ENCODE measurements at regions not wholly inside any gene's neighbourhood (a gene's known extent, or its start where the extent isn't known, plus 50 kb on each side); places are given as distances from the start of the nearest gene placed in this dataset.

GRCh38 chr14:98240376-98240775 lies 1031.6 kb downstream of the BCL11B start:
- no TSS peak for BruUV-seq (replicated peaks)
- no peak overlapping the region for H4K8ac ChIP-seq (ENCODE audit: low read depth in 2 of 2, low read length in 2 of 2)
- in situ Hi-C loops (cut with MboI; ENCODE audit: low sequenced_read_pairs) = no loop called here
- H2AK5ac ChIP-seq (ENCODE audit: low read depth, low read length) = no peak overlapping the region
- no peak overlapping the region for H3K56ac ChIP-seq (ENCODE audit: extremely low read depth, insufficient read depth, low read length)
- H3K9me1 ChIP-seq (ENCODE audit: insufficient read depth, low read length) = no peaks in the 10 kb centered on the region
- intact Hi-C loops (cut with micrococcal nuclease) = no loop called here
- H3K27me3 ChIP-seq (ENCODE audit: control insufficient read depth, insufficient read depth, low read length) = no peaks in the 10 kb centered on the region
- H3K36me3 ChIP-seq (ENCODE audit: control insufficient read depth, insufficient read depth, low read length) = no peaks in the 10 kb centered on the region
- H3K9me3 ChIP-seq (ENCODE audit: control insufficient read depth, insufficient read depth, low read length) = peaks cover 29% of the 10 kb centered on the region
- H2AK9ac ChIP-seq (replicated peaks; ENCODE audit: low read depth, low read length, poor library complexity) = no peak overlapping the region
- no peak overlapping the region for H3K23ac ChIP-seq (ENCODE audit: low read depth, low read length)
- H3K4me1 ChIP-seq (ENCODE audit: control insufficient read depth, insufficient read depth, low read length) = no peaks in the 10 kb centered on the region
- CTCF ChIA-PET = no interaction called here
- H2BK120ac ChIP-seq (ENCODE audit: low read depth, low read length) = no peak overlapping the region
- H3K27ac ChIP-seq (ENCODE audit: insufficient read depth, low read length) = no peak overlapping the region
- no peak overlapping the region for H4K91ac ChIP-seq (ENCODE audit: insufficient read depth, low read depth, low read length)
- TF ChIP-seq CHD1 (IDR thresholded peaks at IDR 0.05; ENCODE audit: low read depth, low read length) = no peak
- no peak for TF ChIP-seq MAFK (IDR thresholded peaks at IDR 0.05; ENCODE audit: low read depth, low read length)
- TF ChIP-seq RFX5 (IDR thresholded peaks at IDR 0.05; ENCODE audit: low read depth, low read length) = no peak
- no peak for TF ChIP-seq CEBPB (IDR thresholded peaks at IDR 0.05; ENCODE audit: low read depth, low read length)
- TF ChIP-seq MAZ (IDR thresholded peaks at IDR 0.05; ENCODE audit: borderline replicate concordance, low read depth, low read length) = no peak
- no peak for TF ChIP-seq MXI1 (IDR thresholded peaks at IDR 0.05; ENCODE audit: borderline replicate concordance, low read depth, low read length)
- TF ChIP-seq, protein P1, sequence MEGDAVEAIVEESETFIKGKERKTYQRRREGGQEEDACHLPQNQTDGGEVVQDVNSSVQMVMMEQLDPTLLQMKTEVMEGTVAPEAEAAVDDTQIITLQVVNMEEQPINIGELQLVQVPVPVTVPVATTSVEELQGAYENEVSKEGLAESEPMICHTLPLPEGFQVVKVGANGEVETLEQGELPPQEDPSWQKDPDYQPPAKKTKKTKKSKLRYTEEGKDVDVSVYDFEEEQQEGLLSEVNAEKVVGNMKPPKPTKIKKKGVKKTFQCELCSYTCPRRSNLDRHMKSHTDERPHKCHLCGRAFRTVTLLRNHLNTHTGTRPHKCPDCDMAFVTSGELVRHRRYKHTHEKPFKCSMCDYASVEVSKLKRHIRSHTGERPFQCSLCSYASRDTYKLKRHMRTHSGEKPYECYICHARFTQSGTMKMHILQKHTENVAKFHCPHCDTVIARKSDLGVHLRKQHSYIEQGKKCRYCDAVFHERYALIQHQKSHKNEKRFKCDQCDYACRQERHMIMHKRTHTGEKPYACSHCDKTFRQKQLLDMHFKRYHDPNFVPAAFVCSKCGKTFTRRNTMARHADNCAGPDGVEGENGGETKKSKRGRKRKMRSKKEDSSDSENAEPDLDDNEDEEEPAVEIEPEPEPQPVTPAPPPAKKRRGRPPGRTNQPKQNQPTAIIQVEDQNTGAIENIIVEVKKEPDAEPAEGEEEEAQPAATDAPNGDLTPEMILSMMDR (conservative IDR thresholded peaks at IDR 0.05; ENCODE audit: low read depth, low read length) = no peak
- TF ChIP-seq, protein P2, sequence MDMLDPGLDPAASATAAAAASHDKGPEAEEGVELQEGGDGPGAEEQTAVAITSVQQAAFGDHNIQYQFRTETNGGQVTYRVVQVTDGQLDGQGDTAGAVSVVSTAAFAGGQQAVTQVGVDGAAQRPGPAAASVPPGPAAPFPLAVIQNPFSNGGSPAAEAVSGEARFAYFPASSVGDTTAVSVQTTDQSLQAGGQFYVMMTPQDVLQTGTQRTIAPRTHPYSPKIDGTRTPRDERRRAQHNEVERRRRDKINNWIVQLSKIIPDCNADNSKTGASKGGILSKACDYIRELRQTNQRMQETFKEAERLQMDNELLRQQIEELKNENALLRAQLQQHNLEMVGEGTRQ (IDR thresholded peaks at IDR 0.05; ENCODE audit: low read depth, low read length) = no peak
- TF ChIP-seq FOS (IDR thresholded peaks at IDR 0.05; ENCODE audit: low read depth, low read length) = no peak
- no peak for TF ChIP-seq RCOR1 (IDR thresholded peaks at IDR 0.05; ENCODE audit: insufficient replicate concordance, low read length)
- no peak overlapping the region for H4K5ac ChIP-seq (ENCODE audit: low read depth, low read length)
- H2AFZ ChIP-seq (replicated peaks; ENCODE audit: low read length, poor library complexity) = no peak overlapping the region
- no peak overlapping the region for H3K4me2 ChIP-seq (ENCODE audit: low read depth, low read length)
- H3K18ac ChIP-seq (ENCODE audit: low read depth, low read length) = no peak overlapping the region
- no peak overlapping the region for H2BK5ac ChIP-seq (ENCODE audit: low read depth, low read length, poor library complexity, severe bottlenecking)
- H2BK15ac ChIP-seq (ENCODE audit: low read depth, low read length) = no peak overlapping the region
- no peak overlapping the region for H3K4ac ChIP-seq (ENCODE audit: low read depth, low read length)
- POLR2A ChIA-PET (ENCODE audit: unreplicated experiment) = no interaction called here
- H3K14ac ChIP-seq (replicated peaks; ENCODE audit: low read depth, low read length) = no peak overlapping the region
- DNase-seq (no peak), ATAC-seq (ENCODE audit: low read depth) (no peak)
- H3K79me1 ChIP-seq (ENCODE audit: low read depth in 1 of 2, low read length in 2 of 2) = no peaks in the 10 kb centered on the region
- no CpG with 5 or more reads among the region's 4 CpGs for WGBS, 2 experiments (ENCODE audit: extremely low coverage in 2 of 2, insufficient read length in 1 of 2)
- no peak overlapping the region for H3K9ac ChIP-seq (ENCODE audit: low read depth, low read length)
- H3K4me3 ChIP-seq (ENCODE audit: insufficient read depth, low read depth, low read length) = no peak overlapping the region
- dilution Hi-C loops (cut with HindIII; ENCODE audit: low sequenced_read_pairs, unreplicated experiment) = no loop called here
- H4K20me1 ChIP-seq (ENCODE audit: insufficient read depth, low read length) = no peaks in the 10 kb centered on the region
- no peak overlapping the region for H2BK20ac ChIP-seq (ENCODE audit: low read depth, low read length)

Data from IMR-90 (cell line).